Activated CD4-positive, alpha-beta T cell treated with anti-CD3 and anti-CD28 coated beads, Interleukin-2, amount 50 U/mL, for 48 hours (primary cell): ENCODE measurements at regions not wholly inside any gene's neighbourhood (a gene's known extent, or its start where the extent isn't known, plus 50 kb on each side); places are given as distances from the start of the nearest gene placed in this dataset.

Experiments
- DNase-seq, 2 experiments: peaks; one replicate each; pipeline ENCODE4 v3.0.0-alpha.2; 2020

DNA sequence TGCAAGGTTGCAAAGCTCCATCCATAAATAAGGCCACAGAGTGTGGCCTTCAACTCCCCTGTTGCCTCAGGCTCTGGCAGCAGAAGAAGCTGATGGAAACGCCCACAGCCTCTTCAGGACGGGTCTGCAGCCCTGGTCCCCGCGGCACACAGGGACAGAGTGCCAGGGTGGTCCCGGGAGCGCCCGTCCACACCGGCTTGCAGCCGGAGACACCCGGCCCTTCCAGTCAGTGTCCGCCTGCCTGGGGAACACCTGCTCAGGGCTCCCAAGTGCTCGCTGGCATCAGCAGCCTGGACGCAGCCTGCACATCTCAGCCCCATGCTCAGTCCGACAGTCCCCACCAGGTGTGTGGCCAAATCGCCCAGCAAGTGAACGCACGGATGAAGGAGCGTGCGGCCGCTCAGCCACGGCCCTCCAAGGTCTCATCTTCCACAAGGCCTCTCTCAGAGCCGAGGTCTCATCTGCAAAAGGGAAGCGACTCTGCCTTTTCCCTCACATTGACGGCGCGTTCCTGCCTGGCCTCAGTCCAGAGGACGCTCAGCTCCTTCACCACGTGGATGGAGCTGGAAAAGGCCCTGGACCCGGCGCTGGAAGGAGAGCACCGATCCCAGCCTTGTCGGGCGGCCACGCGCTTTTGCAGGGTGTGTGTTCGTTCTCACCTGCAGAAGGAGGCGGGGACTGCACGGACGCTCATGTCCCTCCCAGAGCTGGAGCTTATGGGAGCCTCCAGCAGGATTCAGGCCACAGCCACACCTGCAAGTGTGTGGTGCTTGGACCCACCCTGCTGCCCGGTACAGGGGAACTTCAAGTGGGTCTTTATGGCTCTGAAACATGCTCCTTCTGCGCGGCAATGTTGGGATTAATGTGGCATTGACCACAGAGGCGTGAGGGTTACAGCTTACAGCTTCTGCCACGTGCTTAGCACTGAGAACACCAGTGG is 180.4 kb downstream of the DLL1 start:
- DNase-seq, result no peak

DNA sequence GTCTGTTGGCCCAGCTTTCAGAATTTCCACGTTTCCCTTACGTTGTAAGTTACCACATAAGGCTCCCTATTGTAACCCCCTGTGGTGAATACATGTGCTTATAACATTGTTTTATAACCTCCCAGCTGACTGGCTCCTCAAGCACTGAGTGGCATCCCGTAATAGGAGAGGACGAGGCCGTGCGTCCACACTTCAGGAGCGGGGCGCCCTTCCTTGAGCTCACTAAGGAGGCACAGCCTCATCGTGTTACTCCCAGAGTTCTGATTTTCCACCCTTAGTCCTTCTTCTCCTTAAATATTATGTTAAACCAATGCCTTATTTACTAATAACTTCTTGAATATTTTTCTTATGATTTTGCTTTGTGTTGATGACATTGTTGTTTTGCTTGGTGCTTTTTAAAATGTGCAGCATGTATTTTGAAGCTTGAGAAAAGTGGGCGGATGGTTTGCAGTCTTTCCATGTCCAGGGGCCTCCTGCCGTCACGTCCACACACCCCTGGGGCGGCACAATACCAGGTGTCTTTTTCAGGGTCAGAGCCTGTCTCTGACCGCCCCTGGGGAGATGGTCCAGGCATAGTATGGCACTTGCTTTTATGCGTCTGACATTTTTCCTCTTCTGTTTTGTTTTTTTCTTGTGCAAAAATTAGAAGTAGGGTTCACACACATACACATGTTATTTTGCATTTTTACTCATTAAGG is 181.8 kb downstream of the DLL1 start:
- DNase-seq, result no peak

DNA sequence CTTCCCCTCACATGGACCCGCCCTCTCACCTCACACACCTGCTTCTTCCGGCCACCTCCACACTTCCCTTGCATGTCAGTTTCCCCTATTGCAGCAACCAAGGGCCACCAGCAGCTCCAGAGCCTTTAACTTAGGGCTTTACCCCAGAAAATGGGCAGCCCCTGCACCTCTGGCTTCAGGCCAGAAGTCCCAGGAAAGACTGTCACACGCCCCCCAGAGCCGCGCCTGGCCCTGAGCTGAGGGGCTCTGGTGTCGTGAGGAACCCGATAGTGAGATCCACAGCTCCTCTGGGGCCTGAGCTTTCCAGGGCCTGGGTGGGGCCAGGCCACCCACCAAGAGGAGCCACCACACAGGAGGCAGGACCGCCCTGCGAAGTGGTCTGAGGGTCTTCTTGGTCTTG is 182.4 kb downstream of the DLL1 start:
- no peak for DNase-seq

DNA sequence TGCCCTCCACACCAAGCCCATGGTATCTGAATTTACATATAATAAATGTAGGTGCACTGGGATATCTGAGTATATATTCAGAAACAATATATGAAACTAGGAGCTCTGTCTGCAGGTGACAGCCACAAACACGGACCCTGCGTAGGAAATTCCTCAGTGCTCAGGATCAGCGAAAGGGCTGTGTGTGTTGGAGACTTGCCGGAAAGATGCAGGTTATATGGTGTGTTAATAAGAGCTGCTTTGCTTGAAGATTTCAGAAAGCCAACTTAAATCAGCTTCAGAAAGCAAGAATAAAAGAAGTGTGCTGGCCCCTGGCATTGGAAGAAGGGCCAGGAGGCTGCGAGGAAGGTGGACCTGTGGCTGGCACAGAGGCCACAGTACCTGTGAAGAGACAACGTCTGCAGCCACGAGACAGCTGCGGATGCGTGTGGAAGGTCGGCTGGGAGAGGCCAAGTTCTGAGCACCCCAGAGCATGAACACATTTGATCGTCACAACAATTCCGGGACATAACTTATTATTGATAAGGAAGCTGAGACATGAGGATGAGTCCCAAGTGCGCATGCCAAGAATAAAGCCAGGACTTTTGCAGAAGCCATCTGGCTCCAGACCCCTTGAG is 183.2 kb downstream of the DLL1 start:
- no peak for DNase-seq

DNA sequence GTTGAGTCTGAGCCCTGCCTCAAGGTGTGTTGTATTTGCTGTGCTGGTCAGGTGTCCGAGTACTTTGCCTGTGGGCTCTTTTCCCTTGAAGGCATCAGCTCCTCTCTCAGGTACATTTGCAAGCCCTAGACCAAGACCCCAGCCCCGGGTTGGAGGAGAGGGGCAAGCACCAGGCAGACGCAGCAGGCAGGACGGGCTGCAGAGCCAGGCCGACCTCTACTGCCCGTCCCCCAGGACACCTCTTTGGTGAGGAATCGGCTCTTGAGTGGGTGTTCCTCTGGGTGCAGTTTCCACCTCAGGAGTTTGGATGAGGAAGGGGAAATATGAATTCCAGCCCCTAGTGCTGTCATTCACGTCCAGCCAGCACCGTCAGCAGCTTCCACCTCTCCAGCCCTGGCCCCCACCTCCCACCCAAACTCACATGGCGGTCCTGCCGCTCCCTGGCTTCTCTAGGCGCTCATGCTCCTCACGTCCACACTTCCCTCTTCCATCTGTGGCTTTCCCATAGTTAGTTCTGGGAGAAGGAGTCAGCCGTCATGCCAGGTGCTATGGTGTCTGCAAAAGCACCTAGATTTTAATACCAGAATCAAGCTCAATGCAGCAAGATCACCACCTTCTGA is 183.9 kb downstream of the DLL1 start:
- DNase-seq, result no peak

DNA sequence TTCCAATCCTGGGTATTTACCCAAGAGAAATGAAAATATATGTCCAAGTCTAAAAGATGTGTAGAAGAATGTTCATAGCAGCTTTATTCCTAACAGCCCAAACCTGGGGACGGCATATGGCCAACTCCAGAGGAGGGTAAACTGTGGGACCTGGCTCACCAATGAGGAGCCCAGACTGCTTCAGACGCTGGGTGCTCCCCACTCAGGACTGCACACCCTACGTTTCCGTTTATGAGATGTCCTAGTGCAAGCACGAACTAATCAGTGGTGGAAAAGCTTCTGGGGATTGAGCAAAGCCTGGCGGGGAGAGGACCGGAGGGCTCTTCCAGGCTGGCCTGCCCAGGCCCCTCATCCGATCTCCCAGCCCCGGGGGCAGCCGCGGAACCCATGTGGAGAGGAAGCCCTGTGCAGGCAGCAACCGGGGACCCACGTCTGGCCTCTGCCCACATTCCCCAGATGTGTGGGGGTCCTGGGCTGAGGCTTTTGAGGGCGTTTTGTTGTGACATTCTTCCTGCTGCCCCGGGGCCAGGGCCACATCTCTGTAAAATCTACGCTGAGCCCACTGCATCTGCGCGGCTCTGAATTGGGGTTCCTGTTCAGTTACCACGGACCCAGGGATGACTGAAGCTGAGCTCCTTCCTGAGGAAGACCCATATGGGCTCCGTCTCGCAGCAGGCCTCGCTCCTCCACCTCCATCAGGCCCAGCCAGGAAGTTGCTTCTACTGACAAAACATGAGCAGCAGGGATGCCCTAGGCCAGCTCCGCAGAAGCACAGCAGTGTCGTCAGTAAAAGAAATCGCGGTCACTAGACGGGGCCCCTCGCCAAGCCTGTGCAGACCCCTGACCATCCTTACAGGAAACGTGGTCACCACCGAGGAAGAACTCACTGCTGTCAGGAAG is 188.0 kb downstream of the DLL1 start:
- no peak for DNase-seq

DNA sequence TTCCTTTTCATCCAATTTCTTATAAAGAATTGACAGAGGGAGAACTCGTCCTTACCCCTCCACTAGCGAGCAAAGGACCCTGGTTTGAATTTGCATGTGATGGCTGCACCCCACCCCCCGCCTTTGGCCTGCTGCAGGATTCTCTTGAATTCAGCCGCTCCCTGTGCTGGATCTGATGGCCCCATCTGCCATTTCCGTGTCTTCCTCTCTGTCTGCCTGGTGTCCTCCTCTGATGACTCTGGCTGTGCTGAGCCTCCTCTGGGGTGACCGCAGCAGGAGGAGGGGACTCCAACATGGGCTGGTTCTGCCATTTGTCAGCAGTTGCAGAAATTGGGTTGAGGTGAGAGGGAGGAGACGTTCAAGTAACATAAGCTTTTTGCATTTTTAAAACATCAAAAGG is 188.8 kb downstream of the DLL1 start:
- no peak for DNase-seq

DNA sequence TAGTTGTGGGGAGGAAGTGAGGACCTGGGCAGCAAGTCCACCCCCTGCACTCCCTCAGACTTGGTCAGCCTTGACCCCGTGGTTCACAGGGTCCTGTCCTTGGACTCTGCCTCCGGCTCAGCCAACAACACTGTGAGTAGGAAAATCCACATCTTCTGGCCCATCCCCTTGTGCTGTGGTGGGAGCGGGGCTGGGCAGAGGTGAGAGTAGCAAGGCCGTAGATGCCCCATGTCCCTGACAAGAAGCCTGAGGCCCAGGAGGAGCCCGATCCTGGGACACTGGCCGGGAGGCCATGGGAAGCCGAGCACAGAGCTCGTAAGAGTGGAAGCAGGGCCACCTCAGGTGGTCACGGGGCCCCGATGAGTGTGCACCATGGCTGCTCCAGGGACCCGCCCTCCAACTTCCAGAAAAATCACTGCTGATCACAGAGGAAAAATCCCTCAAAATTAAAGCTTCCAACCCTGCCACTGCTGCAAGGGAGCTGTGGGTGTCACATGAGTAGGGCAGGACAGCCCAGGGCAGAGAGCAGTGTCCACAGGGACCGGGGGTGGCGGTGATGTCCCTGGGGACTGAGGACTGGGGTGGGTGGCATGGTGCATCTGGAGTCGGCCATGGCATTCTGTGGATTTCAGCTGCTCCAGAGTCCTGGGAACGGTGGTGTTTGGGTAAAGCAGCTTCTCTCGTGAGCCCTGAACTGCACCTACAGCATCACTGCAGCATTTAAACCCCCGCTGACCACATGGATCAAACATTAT is 189.4 kb downstream of the DLL1 start:
- DNase-seq, result no peak

DNA sequence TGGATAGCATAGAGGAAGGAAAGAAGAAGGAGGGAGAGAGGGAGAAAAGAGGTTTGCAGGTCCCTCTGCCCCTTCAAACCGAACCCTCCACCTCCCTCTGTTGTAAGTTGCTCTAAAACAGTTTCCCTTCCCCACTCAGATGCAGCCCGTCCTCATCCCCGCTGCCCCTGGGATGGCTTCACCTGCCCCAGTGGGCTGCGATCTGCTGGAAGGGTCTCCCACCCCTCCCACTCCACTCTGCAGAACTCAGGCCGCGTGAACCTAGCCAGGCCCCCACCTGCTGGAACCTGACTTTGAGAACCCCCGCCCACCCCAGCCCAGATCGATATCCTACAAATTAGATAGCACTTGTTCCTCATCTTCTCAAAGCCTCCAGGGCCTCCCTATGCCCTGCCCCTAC is 190.8 kb downstream of the DLL1 start:
- DNase-seq, result no peak

DNA sequence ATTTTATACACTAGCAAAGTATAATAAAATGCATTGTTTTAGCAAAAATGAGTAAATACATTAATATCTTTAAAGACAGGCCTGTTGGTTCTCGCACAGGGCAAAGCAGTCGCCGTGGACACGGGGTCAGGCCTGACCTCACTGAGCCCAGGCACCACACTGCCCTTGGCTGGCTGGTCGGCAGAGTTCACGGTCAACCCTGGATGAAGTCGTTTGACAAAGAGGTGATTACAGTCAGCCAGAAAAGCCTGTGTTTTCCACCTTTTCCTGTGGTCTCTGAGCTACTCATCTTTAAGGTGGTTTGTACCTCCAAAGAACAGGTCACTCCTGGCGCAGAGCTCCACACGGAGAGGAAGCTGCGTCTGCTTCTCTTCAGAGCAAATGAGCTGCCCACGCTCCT is 191.5 kb downstream of the DLL1 start:
- DNase-seq, result no peak

DNA sequence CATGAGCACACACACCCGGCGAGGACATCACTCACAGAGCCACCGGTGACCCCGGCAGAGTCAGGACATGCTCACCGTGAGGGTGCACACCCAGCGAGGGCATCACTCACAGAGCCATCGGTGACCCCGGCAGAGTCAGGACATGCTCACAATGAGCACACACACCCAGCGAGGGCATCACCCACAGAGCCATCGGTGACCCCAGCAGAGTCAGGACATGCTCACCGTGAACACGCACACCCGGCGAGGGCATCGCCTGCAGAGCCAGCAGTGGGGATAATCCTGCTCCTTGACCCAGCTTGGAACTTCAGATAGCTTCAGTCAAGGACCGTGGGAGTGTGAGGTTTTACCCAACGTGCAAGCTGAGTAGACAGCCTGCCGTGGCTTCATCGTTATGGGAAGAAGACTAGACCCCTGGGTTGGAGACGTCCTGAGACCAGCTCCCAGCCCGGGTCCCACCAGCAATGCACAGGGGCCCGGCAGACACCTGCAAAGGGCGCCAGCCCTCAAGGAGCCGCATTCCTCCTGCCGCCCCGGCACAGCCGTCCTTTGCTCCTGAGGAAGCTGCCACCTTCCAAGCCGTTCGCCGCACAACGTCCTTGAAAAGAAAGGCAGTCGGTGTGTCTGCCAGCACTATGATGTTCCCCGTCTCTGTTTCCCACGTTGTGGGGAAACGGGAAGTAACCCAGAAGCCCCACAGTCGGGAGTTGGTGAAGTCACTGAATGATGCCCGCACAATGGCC is 192.3 kb downstream of the DLL1 start:
- DNase-seq, result no peak

DNA sequence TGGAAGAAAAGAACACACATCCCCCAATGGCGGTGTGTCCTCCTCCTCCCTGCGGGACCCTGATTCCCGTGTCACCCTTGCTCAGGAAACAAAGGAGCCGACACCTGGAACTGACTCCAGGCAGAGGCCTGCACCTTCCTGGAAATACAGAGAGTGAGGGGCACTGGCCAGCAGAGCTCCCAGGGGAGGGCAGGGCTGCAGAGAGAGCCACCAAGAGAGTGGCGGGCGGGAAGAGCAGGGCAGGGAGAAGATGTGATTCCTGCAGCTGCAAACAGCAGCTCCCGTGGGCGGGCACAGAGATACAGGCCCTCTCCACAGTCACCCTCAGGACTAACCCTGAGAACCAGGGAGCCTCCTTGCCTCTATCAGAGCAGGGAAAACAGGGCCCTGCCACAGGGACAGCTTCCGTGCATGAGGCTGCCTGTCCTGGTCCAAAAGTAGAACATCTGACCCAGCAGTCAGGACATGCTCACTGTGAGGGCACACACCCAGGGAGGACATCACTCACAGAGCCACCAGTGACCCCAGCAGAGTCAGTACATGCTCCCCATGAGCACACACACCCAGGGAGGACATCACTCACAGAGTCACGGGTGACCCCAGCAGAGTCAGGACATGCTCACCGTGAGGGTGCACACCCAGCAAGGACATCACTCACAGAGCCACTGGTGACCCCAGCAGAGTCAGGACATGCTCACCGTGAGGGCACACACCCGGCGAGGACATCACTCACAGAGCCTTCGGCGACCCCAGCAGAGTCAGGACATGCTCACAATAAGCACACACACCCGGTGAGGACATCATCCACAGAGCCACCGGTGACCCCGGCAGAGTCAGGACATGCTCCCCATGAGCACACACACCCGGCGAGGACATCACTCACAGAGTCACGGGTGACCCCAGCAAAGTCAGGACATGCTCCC is 193.1 kb downstream of the DLL1 start:
- no peak for DNase-seq

DNA sequence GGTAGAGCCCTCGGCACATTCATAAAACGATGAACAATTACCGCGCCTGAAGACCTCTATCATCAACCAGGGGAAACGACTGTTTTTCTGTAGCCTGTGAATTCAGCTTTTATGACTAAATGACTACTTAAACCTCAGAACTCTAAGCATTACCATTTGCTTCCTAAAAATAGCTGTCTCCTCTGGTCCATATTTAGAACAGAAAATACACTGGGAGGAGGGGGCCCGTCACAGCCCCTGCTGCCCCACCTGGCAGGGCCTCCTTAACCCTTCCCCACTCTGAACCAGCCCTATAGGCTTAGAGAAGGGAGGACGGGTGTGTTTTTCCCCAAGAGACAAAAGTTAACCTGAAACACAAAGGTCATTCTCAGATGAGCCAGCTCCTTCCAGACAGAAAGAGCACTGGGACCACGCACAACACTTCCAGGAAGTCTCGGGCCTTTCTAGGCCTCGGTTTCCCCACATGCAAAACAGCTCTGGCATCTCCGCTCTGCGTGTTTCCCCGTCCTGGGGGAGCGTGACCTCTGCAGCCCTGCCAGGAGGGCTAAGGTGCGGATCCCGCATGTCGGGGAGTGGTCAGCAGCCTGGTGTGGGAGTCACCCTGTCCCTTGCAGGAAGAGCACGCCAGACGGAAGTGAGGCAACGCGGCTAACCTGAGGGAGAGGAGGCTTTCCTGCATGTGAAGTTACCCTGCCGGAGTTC is 193.9 kb downstream of the DLL1 start:
- no peak for DNase-seq

DNA sequence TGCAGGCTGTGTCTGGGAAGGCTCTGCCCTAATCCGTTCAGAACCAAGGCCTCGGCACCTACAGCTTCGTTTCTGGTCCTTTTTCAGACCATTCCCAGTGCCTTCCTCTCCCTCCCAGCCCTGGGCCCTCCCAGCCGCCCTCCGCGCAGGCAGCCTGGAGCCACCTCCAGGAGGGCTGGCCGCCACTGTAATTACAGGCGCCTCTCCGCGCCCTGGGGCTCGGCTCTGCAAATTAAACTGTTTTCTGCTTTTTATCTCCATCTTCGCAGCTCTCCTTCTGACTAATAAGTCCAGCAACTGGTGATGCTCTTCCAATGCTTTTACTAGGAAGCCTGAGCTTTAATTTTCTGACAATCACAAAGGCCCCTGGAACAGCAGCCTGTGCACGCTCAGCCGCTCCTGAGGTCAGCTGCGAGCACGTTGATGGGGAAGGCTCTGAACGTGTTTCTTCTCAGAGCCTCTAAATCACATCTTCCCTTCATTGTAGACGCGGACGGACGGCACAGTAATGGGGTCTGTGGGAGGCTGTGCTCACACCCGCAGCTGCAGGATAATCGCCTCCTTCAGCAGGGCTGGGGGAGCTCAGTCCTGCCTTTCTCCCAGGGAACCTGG is 194.6 kb downstream of the DLL1 start:
- no peak for DNase-seq

DNA sequence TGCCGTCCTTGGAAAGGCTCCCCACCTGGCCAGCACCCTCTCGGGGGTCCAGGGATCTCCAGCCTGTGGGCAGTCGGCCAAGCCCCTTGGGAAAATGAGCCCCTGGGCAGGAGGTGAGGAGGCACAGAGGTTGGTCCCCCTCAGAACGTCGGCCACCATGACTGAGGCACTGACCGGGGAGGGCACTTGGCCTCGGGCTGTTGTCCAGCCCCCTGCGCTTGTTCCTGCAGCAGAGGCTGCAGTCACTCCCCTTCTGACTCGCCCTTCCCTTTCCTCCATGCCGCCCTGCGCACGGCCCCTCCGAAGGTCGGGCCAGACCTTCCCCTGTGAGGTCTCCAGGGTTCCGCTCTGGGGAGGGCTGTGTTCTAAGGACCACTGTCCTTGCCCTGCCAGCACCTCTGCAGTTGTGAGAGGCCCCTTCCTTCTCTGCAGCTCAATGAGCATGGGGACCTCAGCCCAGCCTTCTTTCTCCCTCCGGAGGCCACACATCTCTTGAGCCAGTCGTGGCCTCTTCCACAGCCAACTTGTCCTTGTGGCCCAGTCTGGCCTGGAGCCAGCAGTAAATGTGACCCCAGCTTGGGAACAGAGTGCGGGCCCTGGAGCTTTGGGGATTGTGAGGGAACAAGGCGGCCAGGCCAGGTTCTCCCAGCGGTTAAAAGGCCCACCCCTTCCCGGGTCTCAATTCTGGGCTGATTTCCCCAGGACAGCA is 195.5 kb downstream of the DLL1 start:
- DNase-seq, result no peak

DNA sequence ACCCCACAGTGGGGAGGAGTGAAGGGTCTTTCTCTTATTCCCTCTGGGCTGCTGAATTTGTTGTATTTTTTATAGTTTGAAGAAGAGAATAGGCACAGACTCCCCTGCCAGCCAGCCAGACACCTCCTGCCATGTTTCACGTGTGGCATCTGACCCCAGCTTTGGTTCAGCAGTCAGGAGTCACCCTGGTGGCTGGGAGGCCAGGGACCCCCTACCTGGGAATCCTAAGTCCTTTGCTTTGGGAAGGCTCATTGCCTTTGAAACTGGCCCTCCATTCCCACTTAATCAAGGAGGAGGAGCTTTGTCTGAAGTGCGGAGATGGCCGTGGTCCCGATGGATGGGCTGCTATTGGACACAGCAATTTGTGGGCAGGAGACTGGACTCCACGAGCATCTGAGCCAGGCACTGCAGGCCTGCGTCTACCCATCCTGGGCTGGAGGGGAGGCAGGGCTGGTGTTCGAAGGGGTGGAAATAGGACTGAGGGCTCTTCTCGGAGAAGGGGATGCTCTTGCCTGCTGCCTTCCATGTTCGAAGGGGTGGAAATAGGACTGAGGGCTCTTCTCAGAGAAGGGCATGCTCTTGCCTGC is 196.1 kb downstream of the DLL1 start:
- DNase-seq, result no peak
